ENCODE measurements at regions not wholly inside any gene's neighbourhood (a gene's known extent, or its start where the extent isn't known, plus 50 kb on each side); places are given as distances from the start of the nearest gene placed in this dataset.
"Not testable (repeated sequence)": the region's sequence is repeated elsewhere in the genome, so short reads cannot be mapped to it uniquely, and the experiment has no call there.

GRCh38 chr13:38283346-38283745 lies 66.3 kb upstream of the UFM1 start:
- H3K36me3 Mint-ChIP-seq (ENCODE audit: low read depth), result no peaks in the 10 kb centered on the region
- DNase-seq (ENCODE audit: low spot score), result no peak
- no peaks in the 10 kb centered on the region for H3K4me1 Mint-ChIP-seq (ENCODE audit: low read depth)
- no peak overlapping the region for H3K27ac Mint-ChIP-seq
- no peaks in the 10 kb centered on the region for H3K27me3 Mint-ChIP-seq (ENCODE audit: low read depth)
- intact Hi-C loops (cut with micrococcal nuclease), result no loop called here
- no peaks in the 10 kb centered on the region for H3K9me3 Mint-ChIP-seq
- H3K4me3 Mint-ChIP-seq (ENCODE audit: low read depth), result no peak overlapping the region

GRCh38 chr13:38265132-38265497 lies 84.5 kb upstream of the UFM1 start:
- peaks cover 8% of the 10 kb centered on the region for H3K9me3 Mint-ChIP-seq
- H3K4me1 Mint-ChIP-seq (ENCODE audit: low read depth), result no peaks in the 10 kb centered on the region
- DNase-seq (ENCODE audit: low spot score), result no peak
- no peak overlapping the region for H3K4me3 Mint-ChIP-seq (ENCODE audit: low read depth)
- intact Hi-C loops (cut with micrococcal nuclease), result no loop called here
- H3K27ac Mint-ChIP-seq, result no peak overlapping the region
- no peaks in the 10 kb centered on the region for H3K36me3 Mint-ChIP-seq (ENCODE audit: low read depth)
- no peaks in the 10 kb centered on the region for H3K27me3 Mint-ChIP-seq (ENCODE audit: low read depth)

- Mint-ChIP-seq H3K27me3 (ENCODE audit: low read depth) (no peaks in the 10 kb centered on the region), H3K9me3 (peaks cover 8% of the 10 kb centered on the region), H3K4me1 (ENCODE audit: low read depth) (no peaks in the 10 kb centered on the region), H3K27ac (no peak overlapping the region), H3K36me3 (ENCODE audit: low read depth) (no peaks in the 10 kb centered on the region), H3K4me3 (ENCODE audit: low read depth) (no peak overlapping the region)
- DNase-seq (ENCODE audit: low spot score), result no peak
- intact Hi-C loops (cut with micrococcal nuclease), result no loop called here
These were observed 85.1 kb upstream of the UFM1 start for GRCh38 chr13:38264363-38265131.

GRCh38 chr13:38262211-38262610 lies 87.4 kb upstream of the UFM1 start:
- H3K27ac Mint-ChIP-seq, result no peak overlapping the region

GRCh38 chr13:38255600-38255999 lies 94.1 kb upstream of the UFM1 start:
- no peak overlapping the region for H3K27ac Mint-ChIP-seq
- H3K36me3 Mint-ChIP-seq (ENCODE audit: low read depth), result no peaks in the 10 kb centered on the region
- H3K9me3 Mint-ChIP-seq, result no peaks in the 10 kb centered on the region
- intact Hi-C loops (cut with micrococcal nuclease), result no loop called here
- no peaks in the 10 kb centered on the region for H3K4me1 Mint-ChIP-seq (ENCODE audit: low read depth)
- no peak for DNase-seq (ENCODE audit: low spot score)
- H3K27me3 Mint-ChIP-seq (ENCODE audit: low read depth), result no peaks in the 10 kb centered on the region
- H3K4me3 Mint-ChIP-seq (ENCODE audit: low read depth), result no peak overlapping the region

More at GRCh38 chr13:38262211-38262610, 87.4 kb upstream of the UFM1 start:
- Mint-ChIP-seq H3K36me3 (ENCODE audit: low read depth) (no peaks in the 10 kb centered on the region), H3K4me1 (ENCODE audit: low read depth) (no peaks in the 10 kb centered on the region), H3K4me3 (ENCODE audit: low read depth) (no peak overlapping the region), H3K9me3 (peaks cover 8% of the 10 kb centered on the region), H3K27me3 (ENCODE audit: low read depth) (no peaks in the 10 kb centered on the region)
- DNase-seq (ENCODE audit: low spot score), result no peak
- intact Hi-C loops (cut with micrococcal nuclease), result no loop called here

- Mint-ChIP-seq H3K4me3 (ENCODE audit: low read depth) (no peak overlapping the region), H3K4me1 (ENCODE audit: low read depth) (no peaks in the 10 kb centered on the region), H3K27ac (no peak overlapping the region), H3K27me3 (ENCODE audit: low read depth) (no peaks in the 10 kb centered on the region), H3K36me3 (ENCODE audit: low read depth) (no peaks in the 10 kb centered on the region), H3K9me3 (no peaks in the 10 kb centered on the region)
- DNase-seq (ENCODE audit: low spot score), result no peak
- intact Hi-C loops (cut with micrococcal nuclease), result no loop called here
These were observed 109.8 kb upstream of the UFM1 start for GRCh38 chr13:38239874-38240273.

GRCh38 chr13:38228322-38228721 lies 121.3 kb upstream of the UFM1 start:
- no peak overlapping the region for H3K27ac Mint-ChIP-seq

GRCh38 chr13:38226496-38226895 lies 123.2 kb upstream of the UFM1 start:
- H3K4me1 Mint-ChIP-seq (ENCODE audit: low read depth), result no peaks in the 10 kb centered on the region
- intact Hi-C loops (cut with micrococcal nuclease), result no loop called here
- no peak for DNase-seq (ENCODE audit: low spot score)
- no peak overlapping the region for H3K27ac Mint-ChIP-seq
- H3K4me3 Mint-ChIP-seq (ENCODE audit: low read depth), result no peak overlapping the region
- peaks cover 4% of the 10 kb centered on the region for H3K9me3 Mint-ChIP-seq
- no peaks in the 10 kb centered on the region for H3K36me3 Mint-ChIP-seq (ENCODE audit: low read depth)
- H3K27me3 Mint-ChIP-seq (ENCODE audit: low read depth), result no peaks in the 10 kb centered on the region

More at GRCh38 chr13:38228322-38228721, 121.3 kb upstream of the UFM1 start:
- H3K36me3 Mint-ChIP-seq (ENCODE audit: low read depth), result no peaks in the 10 kb centered on the region
- no peaks in the 10 kb centered on the region for H3K27me3 Mint-ChIP-seq (ENCODE audit: low read depth)
- intact Hi-C loops (cut with micrococcal nuclease), result no loop called here
- peaks cover 14% of the 10 kb centered on the region for H3K9me3 Mint-ChIP-seq
- no peak for DNase-seq (ENCODE audit: low spot score)
- no peaks in the 10 kb centered on the region for H3K4me1 Mint-ChIP-seq (ENCODE audit: low read depth)
- H3K4me3 Mint-ChIP-seq (ENCODE audit: low read depth), result no peak overlapping the region

GRCh38 chr13:38223089-38223488 lies 126.6 kb upstream of the UFM1 start:
- Mint-ChIP-seq H3K27ac (no peak overlapping the region), H3K27me3 (ENCODE audit: low read depth) (no peaks in the 10 kb centered on the region), H3K9me3 (no peaks in the 10 kb centered on the region), H3K4me1 (ENCODE audit: low read depth) (peaks cover 2% of the 10 kb centered on the region), H3K36me3 (ENCODE audit: low read depth) (no peaks in the 10 kb centered on the region), H3K4me3 (ENCODE audit: low read depth) (no peak overlapping the region)
- no peak for DNase-seq (ENCODE audit: low spot score)
- intact Hi-C loops (cut with micrococcal nuclease), result no loop called here

- H3K27ac Mint-ChIP-seq, result not testable (repeated sequence)
These were observed 128.5 kb upstream of the UFM1 start for GRCh38 chr13:38221120-38221519.

GRCh38 chr13:38216181-38216580 lies 133.5 kb upstream of the UFM1 start:
- H3K4me3 Mint-ChIP-seq (ENCODE audit: low read depth), result no peak overlapping the region
- DNase-seq (ENCODE audit: low spot score), result no peak
- H3K27me3 Mint-ChIP-seq (ENCODE audit: low read depth), result no peaks in the 10 kb centered on the region
- H3K4me1 Mint-ChIP-seq (ENCODE audit: low read depth), result peaks cover 4% of the 10 kb centered on the region
- no peaks in the 10 kb centered on the region for H3K36me3 Mint-ChIP-seq (ENCODE audit: low read depth)
- H3K9me3 Mint-ChIP-seq, result peaks cover 5% of the 10 kb centered on the region
- no peak overlapping the region for H3K27ac Mint-ChIP-seq
- intact Hi-C loops (cut with micrococcal nuclease), result no loop called here

More at GRCh38 chr13:38221120-38221519, 128.5 kb upstream of the UFM1 start:
- DNase-seq (ENCODE audit: low spot score); H3K36me3 Mint-ChIP-seq (ENCODE audit: low read depth); H3K4me1 Mint-ChIP-seq (ENCODE audit: low read depth); H3K9me3 Mint-ChIP-seq; intact Hi-C loops (cut with micrococcal nuclease); H3K4me3 Mint-ChIP-seq (ENCODE audit: low read depth); H3K27me3 Mint-ChIP-seq (ENCODE audit: low read depth): not testable (repeated sequence)

GRCh38 chr13:38213314-38213713 lies 136.3 kb upstream of the UFM1 start:
- H3K27me3 Mint-ChIP-seq (ENCODE audit: low read depth), result no peaks in the 10 kb centered on the region
- no peak overlapping the region for H3K4me3 Mint-ChIP-seq (ENCODE audit: low read depth)
- intact Hi-C loops (cut with micrococcal nuclease), result no loop called here
- no peaks in the 10 kb centered on the region for H3K36me3 Mint-ChIP-seq (ENCODE audit: low read depth)
- no peak overlapping the region for H3K27ac Mint-ChIP-seq
- peaks cover 8% of the 10 kb centered on the region for H3K4me1 Mint-ChIP-seq (ENCODE audit: low read depth)
- DNase-seq (ENCODE audit: low spot score), result no peak
- peaks cover 12% of the 10 kb centered on the region for H3K9me3 Mint-ChIP-seq

GRCh38 chr13:38210928-38211596 lies 138.6 kb upstream of the UFM1 start:
- Mint-ChIP-seq H3K27me3 (ENCODE audit: low read depth) (no peaks in the 10 kb centered on the region), H3K4me1 (ENCODE audit: low read depth) (peaks cover 8% of the 10 kb centered on the region), H3K9me3 (peaks cover 12% of the 10 kb centered on the region), H3K36me3 (ENCODE audit: low read depth) (no peaks in the 10 kb centered on the region), H3K4me3 (ENCODE audit: low read depth) (no peak overlapping the region), H3K27ac (no peak overlapping the region)
- intact Hi-C loops (cut with micrococcal nuclease), result no loop called here
- DNase-seq (ENCODE audit: low spot score), result no peak

Data from activated T-helper 2 cell treated with anti-CD3 and anti-CD28 coated beads, Interferon-gamma antibody, Interleukin-2, Interleukin-4, amounts not matched to agents 10 μg/mL and 5 μg/mL and 100 μg/mL, durations not matched to agents 14 hours and 24 hours and 36 hours (primary cell).